Mononuclear cell (primary cell): ENCODE measurements at regions not wholly inside any gene's neighbourhood (a gene's known extent, or its start where the extent isn't known, plus 50 kb on each side); places are given as distances from the start of the nearest gene placed in this dataset.

Source experiments
- H3K27me3 ChIP-seq: 2 replicates; pipeline ENCODE4 v1.6.0; 2011; ENCODE audit warnings: low read length, control low read depth; ENCODE audit not compliant: insufficient read depth
- H3K4me1 ChIP-seq: 2 replicates; pipeline ENCODE4 v1.5.1; 2011; ENCODE audit warnings: mild to moderate bottlenecking, low read length, control low read depth; ENCODE audit not compliant: insufficient read depth
- H3K4me3 ChIP-seq: 2 replicates; pipeline ENCODE4 v1.5.1; 2011; ENCODE audit warnings: mild to moderate bottlenecking, low read length, moderate library complexity
- H3K9me3 ChIP-seq: 2 replicates; pipeline ENCODE4 v1.5.1; 2011; ENCODE audit warnings: low read depth, mild to moderate bottlenecking, control low read depth, low read length

DNA sequence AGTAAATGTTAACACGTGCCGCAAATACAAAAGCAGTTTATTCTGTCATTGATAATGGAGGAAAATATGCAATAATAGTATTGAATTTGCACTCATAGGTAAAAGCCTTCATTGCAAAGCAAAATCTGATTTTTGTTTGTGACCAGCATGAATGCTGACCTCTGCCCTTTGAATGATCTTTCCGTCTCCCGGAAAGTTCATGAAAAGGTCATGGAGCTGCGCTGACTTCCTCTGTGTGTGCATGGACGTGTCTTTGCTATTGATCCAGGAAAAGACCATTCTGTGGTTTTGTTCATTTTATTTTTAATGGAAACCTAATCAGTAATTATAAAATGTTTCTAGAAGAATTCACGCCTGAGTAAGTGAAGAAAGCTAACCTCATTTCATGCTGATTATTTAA, 320.0 kb downstream of the MTX2 start:
- no peaks in the 10 kb centered on the region for H3K4me1 ChIP-seq
- no peaks in the 10 kb centered on the region for H3K9me3 ChIP-seq
- no peak overlapping the region for H3K4me3 ChIP-seq

DNA sequence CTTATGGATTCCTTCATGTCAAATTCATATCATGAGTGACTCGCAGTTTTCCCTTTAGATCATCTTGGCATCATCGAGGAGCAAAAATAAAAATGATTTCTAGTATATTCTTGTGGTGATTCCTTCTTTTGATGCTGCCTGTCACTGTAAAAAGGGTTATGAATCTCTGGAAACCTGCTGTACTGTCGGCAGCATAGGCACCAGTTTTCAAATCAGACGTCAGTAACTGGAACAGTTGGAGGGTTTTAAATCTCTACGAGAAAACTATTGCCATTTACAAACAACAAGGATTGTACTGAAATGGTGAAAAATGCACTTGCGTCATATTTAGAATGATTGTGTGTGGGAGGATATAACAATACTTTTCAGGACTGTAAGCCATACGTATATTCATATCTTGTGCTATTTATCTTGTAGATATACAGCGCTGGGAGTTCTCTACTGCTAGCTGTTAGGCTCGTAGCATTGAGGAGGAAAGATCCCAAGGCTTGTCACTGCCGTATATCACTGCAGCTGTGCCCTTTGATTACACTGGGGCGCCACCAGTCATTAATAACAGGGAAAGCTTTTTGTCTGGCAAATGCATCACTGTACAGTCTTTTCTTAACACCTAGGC, 320.7 kb downstream of the MTX2 start:
- no peaks in the 10 kb centered on the region for H3K4me1 ChIP-seq
- H3K9me3 ChIP-seq = no peaks in the 10 kb centered on the region
- no peak overlapping the region for H3K4me3 ChIP-seq
- H3K27me3 ChIP-seq = no peaks in the 10 kb centered on the region

More for the DNA sequence above, 320.0 kb downstream of the MTX2 start:
- no peaks in the 10 kb centered on the region for H3K27me3 ChIP-seq

DNA sequence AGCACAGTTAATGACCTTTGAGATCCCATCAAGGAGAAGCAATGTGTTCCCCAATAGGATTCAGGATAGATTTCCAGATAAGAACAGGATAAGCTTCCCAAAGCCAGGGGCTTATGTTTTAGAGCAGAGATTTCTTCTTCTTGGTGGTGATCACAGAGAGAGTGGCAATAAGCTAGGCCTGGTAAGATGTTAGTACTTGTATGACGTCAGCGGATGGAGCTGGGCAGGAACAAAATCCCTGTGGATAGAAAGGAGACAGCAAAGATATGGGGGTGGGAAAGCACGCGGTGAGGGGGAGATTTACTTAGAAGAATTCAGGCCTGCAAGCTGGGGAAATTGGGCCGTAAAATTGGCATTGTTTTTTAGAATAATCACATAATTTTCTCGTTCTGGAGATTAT, 323.0 kb downstream of the MTX2 start:
- H3K4me1 ChIP-seq = no peaks in the 10 kb centered on the region
- no peaks in the 10 kb centered on the region for H3K9me3 ChIP-seq
- no peaks in the 10 kb centered on the region for H3K27me3 ChIP-seq
- H3K4me3 ChIP-seq = no peak overlapping the region

DNA sequence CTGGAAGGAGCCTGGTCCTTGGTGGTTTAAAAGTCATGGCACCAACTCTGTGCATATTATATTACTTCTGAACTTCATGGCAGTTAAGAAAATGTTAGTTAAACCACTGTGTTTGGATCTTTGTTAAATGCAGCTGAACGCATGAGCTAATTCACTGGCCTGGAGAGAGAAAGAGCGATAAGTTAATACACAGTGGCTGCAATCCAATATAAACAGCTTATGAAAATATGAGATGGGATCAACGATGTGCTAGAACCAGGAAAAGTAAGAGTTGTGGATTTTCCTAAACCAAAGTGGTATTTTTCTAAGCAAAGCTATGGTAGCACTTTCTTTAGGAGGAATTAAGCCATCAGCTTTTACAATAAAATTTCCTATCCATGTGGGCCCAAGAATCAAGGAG, 326.7 kb downstream of the MTX2 start:
- no peak overlapping the region for H3K4me3 ChIP-seq
- H3K27me3 ChIP-seq = peaks cover 8% of the 10 kb centered on the region
- no peaks in the 10 kb centered on the region for H3K9me3 ChIP-seq
- H3K4me1 ChIP-seq = no peaks in the 10 kb centered on the region

DNA sequence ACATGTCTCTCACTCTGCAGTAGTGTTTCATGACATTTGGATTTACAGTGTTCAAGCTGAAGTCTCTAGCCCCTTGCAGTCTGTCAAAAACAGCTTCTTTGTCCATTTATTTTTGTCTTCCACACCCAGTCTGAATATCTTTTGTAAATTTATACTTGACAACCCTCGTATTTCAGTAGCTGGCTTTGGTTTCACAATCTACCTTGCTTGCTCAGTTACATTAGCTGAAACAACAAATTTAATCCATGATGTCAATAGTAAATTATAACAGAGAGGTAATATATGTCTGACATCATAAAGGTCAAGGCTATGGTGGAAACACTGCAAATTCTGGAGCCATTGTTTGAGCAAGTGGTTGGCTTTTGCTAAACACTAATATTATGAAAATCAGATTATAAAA, 328.7 kb downstream of the MTX2 start:
- no peaks in the 10 kb centered on the region for H3K9me3 ChIP-seq
- H3K4me3 ChIP-seq = no peak overlapping the region
- H3K27me3 ChIP-seq = peaks cover 13% of the 10 kb centered on the region
- no peaks in the 10 kb centered on the region for H3K4me1 ChIP-seq

DNA sequence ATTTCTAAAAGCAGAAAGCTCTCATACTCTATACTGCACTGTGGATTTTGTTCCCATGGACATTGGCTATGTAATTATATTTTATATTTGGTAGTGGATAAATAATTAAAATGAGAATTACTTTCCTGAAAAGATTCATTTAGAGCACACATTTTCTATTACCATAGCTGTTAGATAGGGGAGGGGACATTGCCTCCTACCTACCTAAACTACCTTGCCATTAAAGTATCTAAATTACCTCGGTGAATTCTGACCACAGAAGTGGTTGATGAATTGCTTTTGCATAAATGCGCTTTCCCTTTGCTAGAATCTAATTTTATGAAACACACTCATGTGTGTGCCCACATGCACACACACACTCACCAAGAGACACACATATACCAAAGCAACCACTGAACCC, 329.1 kb downstream of the MTX2 start:
- Histone ChIP-seq H3K4me1 (no peaks in the 10 kb centered on the region), H3K4me3 (no peak overlapping the region), H3K27me3 (peaks cover 13% of the 10 kb centered on the region), H3K9me3 (no peaks in the 10 kb centered on the region)

DNA sequence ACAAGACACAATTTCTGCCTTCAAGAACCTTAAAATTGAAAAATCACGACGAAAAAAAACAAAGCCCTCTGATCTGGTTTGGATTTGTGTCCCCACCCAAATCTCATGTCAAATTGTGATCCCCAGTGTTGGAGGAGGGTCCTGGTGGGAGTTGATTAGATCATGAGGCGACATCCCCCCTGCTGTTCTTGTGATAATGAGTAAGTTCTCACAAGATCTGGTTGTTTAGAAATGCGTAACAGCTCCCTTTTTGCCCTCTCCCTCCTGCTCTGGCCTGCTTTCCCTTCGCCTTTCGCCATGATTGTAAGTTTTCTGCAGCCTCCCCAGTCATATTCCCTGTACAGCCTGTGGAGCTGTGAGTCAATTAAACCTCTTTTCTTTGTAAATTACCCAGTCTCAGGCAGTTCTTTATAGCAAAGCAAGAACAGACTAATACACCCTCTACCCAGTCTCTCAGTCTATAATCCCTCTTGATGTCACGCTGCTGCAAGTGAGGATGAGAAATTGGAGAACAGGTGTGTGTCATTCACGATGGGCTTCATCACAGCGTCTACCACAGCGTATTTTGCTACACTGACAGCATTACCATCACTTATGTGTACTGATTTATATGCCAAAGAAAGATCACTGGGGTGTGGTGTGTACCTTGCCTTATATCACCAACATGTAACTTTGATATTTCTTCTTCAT, 330.7 kb downstream of the MTX2 start:
- peaks cover 15% of the 10 kb centered on the region for H3K27me3 ChIP-seq
- H3K9me3 ChIP-seq = no peaks in the 10 kb centered on the region
- no peaks in the 10 kb centered on the region for H3K4me1 ChIP-seq
- H3K4me3 ChIP-seq = no peak overlapping the region

DNA sequence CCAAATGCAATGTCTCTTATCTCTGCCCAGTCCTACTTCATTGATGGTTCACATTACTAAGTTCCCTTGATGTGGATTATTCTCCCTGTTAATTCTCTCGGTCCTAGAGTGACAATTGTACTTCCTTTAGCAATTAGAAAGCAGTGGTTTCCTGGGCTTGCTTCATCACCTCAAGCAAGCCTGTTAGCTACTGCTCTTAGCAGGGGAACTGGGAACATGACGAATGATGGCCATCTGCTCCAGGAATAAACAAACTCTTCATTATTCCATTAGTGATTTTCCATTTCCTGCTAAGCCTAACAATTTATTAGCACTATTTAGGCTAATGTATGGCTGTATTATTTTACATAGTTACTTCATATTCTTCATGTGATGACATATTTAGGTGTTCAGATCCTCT, 331.8 kb downstream of the MTX2 start:
- no peaks in the 10 kb centered on the region for H3K9me3 ChIP-seq
- H3K4me3 ChIP-seq = no peak overlapping the region
- H3K27me3 ChIP-seq = peaks cover 16% of the 10 kb centered on the region
- H3K4me1 ChIP-seq = no peaks in the 10 kb centered on the region

DNA sequence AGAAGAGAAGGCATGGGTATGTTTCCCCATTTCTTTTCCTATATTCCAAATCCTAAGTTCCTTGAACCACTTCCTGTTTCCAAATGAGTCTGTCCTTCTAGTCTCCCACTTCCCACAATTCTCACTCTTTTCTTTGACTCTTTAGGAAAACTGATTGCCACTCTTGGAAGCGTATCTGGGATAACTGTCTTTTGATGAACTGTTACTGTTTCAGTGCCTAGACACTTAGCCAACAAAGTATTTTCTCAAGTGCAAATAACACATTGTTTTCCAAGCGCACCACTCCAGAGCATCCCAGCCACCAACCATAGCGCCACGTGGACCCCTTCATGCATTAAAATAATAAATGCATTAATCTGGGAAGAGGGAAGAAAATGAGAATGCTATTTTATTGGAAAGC, 342.8 kb downstream of the MTX2 start:
- no peaks in the 10 kb centered on the region for H3K4me1 ChIP-seq
- H3K9me3 ChIP-seq = no peaks in the 10 kb centered on the region
- peaks cover 40% of the 10 kb centered on the region for H3K27me3 ChIP-seq
- no peak overlapping the region for H3K4me3 ChIP-seq

DNA sequence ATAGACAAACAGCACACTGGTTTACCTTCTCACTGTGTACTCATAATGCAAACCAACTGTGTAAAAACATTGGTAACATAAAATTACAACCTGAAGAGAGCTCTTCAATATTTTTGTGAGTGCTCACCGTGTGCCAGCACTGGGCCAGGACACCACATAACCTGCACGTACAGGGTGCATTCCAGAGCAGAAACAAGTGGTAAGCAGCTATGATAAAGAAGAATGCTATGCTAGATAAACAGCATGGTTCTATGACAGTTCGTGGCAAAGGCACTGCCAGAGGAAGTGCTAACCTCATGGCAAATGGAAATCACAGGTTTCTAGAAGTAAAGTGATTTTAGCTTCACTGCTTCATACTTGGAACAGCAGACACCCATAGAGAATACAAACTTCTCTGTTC, 343.5 kb downstream of the MTX2 start:
- Histone ChIP-seq H3K4me1 (no peaks in the 10 kb centered on the region), H3K4me3 (no peak overlapping the region), H3K27me3 (peaks cover 40% of the 10 kb centered on the region), H3K9me3 (no peaks in the 10 kb centered on the region)

DNA sequence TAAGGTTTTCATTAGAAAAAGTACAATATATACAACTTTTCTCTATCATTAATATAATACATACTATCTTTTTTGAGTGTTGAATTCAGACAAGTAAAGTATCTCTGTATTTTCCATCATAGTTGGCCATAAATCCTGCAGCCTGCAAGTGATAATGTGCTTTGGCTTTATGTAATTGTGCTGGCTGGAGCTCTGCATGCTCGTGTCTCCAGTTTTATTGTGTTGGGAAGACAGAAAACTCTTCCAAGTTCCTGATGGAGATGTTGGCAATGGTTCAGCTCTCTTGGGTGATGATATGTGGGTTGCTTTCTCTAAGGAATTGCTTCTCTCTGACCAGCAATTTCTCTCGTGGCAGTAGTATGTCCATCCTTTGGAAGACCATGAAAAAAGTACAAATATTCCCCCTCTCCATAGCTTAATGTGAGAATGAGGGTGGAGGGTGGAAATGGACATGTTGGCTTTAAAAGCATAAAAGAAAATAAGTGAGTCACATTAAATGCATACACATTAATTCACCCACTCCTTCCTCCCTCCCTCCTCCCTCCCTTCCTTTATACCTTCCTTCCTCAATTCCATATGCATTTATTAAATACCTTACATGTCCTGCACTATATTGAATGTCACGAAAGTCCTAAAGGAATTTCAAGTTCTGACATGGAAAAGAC, 344.2 kb downstream of the MTX2 start:
- Histone ChIP-seq H3K27me3 (peaks cover 40% of the 10 kb centered on the region), H3K9me3 (no peaks in the 10 kb centered on the region), H3K4me3 (no peak overlapping the region), H3K4me1 (no peaks in the 10 kb centered on the region)

DNA sequence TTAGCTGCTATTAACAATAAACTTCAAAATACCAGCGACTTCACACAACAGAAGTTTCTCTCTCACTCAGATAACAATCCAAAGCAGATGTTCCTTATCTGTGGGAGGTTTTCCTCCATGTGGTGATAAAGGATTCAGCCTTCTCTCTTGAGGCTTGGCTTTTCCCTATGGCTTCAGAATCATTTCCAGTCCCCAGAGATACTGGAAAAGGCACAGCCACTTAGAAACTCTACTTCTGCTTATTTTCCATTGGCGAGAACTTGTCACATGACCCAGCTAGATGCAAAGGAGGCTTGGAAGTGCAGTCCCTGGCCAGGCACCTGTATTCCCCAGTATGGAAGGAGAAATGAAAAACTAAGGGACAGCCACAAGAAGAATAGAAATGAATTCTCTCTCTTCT, 344.8 kb downstream of the MTX2 start:
- Histone ChIP-seq H3K4me3 (no peak overlapping the region), H3K4me1 (no peaks in the 10 kb centered on the region), H3K9me3 (no peaks in the 10 kb centered on the region), H3K27me3 (peaks cover 40% of the 10 kb centered on the region)

DNA sequence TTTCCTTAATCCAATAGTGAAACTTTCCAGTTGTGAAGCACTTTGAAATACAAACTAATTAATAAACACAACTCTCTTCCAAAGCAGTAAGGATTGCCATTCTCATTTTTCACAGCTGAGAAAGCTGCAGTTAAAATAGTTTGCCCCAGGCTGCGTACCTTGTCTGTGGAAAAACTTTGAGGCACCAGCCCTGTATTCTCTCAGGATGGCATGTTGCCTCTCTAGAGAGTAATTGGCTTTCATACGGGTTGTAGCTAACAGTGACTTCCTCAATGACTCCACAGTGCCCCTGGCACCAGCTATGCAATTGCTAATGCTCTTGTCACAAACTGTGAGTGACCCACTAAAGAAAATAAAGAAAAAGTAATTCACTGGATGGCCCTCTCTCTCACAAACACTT, 345.7 kb downstream of the MTX2 start:
- Histone ChIP-seq H3K27me3 (peaks cover 46% of the 10 kb centered on the region), H3K9me3 (no peaks in the 10 kb centered on the region), H3K4me1 (no peaks in the 10 kb centered on the region), H3K4me3 (no peak overlapping the region)

DNA sequence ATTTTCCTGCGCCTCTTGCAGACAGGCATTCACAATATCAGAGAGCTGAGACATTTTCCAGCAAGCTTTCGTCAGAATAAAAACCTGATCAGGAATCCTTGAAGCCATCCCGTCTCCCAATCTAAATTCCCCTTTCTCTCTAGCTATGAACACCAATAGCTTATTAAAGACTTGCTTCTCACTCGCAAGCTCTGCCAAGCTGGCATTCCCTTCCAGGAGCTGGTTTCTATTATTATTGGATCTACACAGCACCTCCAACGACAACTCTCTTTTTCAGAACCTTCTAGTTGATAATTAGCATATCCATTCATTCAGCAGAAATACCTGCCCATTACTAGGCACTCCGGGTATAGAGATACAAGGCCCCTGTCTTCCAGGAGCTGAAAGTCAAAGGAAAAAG, 350.3 kb downstream of the MTX2 start:
- Histone ChIP-seq H3K9me3 (no peaks in the 10 kb centered on the region), H3K4me1 (no peaks in the 10 kb centered on the region)

DNA sequence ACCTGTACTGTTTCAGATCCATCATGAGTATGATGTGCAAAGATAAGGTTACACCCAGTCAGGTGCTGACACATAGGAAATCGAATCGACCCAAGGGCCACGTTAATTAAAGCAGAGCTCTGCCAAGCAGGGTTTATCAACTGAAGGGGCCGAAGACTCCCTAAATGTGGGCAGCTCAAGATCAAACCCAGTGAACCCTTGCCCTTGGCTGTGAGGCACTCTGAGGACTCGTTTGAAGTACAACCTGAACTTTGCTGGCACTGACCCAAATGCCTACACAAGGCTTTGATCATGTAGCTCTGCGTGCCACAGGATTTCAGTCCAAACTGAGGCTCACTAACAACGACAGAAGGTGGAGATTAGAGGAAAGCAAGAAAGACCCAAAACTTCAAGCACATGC, 352.1 kb downstream of the MTX2 start:
- Histone ChIP-seq H3K9me3 (no peaks in the 10 kb centered on the region), H3K27me3 (peaks cover 18% of the 10 kb centered on the region), H3K4me1 (no peaks in the 10 kb centered on the region), H3K4me3 (no peak overlapping the region)

More for the DNA sequence above, 350.3 kb downstream of the MTX2 start:
- peaks cover 23% of the 10 kb centered on the region for H3K27me3 ChIP-seq
- H3K4me3 ChIP-seq = no peak overlapping the region

DNA sequence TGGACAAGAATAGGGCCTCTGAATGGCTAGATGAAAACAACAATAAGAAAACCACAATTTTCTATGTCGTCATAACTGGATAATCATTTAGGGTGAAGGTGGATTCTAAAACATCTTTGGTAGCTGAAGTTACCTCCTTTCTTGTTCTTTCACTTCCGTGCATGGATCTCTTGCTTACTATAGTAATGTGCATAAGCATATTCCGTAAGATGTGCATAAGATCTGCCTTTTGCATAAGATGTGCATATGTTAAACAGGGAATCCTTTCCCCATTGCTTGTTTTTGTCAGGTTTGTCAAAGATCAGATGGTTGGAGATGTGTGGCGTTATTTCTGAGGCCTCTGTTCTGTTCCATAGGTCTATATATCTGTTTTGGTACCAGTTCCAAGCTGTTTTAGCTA, 353.6 kb downstream of the MTX2 start:
- H3K4me1 ChIP-seq = no peaks in the 10 kb centered on the region
- H3K9me3 ChIP-seq = no peaks in the 10 kb centered on the region
- H3K27me3 ChIP-seq = peaks cover 24% of the 10 kb centered on the region
- H3K4me3 ChIP-seq = no peak overlapping the region
